ENCODE measurements at regions not wholly inside any gene's neighbourhood (a gene's known extent, or its start where the extent isn't known, plus 50 kb on each side); places are given as distances from the start of the nearest gene placed in this dataset.

- TF ChIP-seq ZFP36L2 (CRISPR knock-in tag; IDR thresholded peaks at IDR 0.05) (no peak), MAX (IDR thresholded peaks at IDR 0.05) (peak; percentile 45), RCOR2 (CRISPR knock-in tag; IDR thresholded peaks at IDR 0.05) (no peak), ZNF234 (CRISPR knock-in tag; conservative IDR thresholded peaks at IDR 0.05) (no peak), GTF3A (CRISPR knock-in tag; conservative IDR thresholded peaks at IDR 0.05) (no peak), FIP1L1 (IDR thresholded peaks at IDR 0.05; ENCODE audit: borderline replicate concordance, insufficient read depth, low read depth, low read length) (no peak), NRL (CRISPR knock-in tag; IDR thresholded peaks at IDR 0.05; ENCODE audit: borderline replicate concordance) (no peak)
- TF ChIP-seq, protein P1, sequence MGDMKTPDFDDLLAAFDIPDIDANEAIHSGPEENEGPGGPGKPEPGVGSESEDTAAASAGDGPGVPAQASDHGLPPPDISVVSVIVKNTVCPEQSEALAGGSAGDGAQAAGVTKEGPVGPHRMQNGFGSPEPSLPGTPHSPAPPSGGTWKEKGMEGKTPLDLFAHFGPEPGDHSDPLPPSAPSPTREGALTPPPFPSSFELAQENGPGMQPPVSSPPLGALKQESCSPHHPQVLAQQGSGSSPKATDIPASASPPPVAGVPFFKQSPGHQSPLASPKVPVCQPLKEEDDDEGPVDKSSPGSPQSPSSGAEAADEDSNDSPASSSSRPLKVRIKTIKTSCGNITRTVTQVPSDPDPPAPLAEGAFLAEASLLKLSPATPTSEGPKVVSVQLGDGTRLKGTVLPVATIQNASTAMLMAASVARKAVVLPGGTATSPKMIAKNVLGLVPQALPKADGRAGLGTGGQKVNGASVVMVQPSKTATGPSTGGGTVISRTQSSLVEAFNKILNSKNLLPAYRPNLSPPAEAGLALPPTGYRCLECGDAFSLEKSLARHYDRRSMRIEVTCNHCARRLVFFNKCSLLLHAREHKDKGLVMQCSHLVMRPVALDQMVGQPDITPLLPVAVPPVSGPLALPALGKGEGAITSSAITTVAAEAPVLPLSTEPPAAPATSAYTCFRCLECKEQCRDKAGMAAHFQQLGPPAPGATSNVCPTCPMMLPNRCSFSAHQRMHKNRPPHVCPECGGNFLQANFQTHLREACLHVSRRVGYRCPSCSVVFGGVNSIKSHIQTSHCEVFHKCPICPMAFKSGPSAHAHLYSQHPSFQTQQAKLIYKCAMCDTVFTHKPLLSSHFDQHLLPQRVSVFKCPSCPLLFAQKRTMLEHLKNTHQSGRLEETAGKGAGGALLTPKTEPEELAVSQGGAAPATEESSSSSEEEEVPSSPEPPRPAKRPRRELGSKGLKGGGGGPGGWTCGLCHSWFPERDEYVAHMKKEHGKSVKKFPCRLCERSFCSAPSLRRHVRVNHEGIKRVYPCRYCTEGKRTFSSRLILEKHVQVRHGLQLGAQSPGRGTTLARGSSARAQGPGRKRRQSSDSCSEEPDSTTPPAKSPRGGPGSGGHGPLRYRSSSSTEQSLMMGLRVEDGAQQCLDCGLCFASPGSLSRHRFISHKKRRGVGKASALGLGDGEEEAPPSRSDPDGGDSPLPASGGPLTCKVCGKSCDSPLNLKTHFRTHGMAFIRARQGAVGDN (CRISPR knock-in tag; IDR thresholded peaks at IDR 0.05): peak; percentile 35
Measured at GRCh38 chr2:217714287-217714751, 288.5 kb downstream of the TNS1 start (continued).
